Pulmonary artery endothelial cell (primary cell): ENCODE measurements at regions not wholly inside any gene's neighbourhood (a gene's known extent, or its start where the extent isn't known, plus 50 kb on each side); places are given as distances from the start of the nearest gene placed in this dataset.

ENCODE experiments used
- DNase-seq: peaks from one replicate; pipeline ENCODE4 v3.0.0-alpha.2; 2011; ENCODE audit warnings: low read depth, low spot score

DNA sequence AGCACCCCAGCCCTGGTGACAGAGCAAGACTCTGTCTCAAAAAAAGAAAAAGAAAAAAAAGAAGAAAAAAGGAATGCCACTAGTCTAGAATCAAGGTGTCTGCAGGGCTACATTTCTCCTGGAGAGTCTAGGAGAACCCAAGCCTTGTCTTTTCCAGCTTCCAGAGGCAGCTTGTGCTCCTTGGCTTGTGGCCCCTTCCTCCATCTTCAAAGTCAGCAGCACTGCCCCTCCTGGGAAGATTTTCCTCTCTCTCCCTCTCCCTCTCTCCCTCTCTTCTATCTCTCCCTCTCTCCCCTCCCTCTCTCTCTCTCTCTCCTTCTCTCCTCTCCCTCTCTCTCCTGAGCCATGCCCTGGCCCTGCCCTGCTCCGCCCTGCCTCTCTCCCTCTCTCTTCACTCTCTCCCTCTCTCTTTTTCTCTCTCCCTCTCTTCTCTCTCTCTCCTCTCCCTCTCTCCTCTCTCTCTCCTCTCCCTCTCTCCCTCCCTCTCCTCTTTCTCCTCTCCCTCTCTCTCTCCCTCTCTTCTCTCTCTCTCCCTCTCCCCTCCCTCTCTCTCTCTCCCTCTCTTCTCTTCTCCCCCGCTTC lies 97.7 kb upstream of the FGF3 start:
- DNase-seq, result no peak

DNA sequence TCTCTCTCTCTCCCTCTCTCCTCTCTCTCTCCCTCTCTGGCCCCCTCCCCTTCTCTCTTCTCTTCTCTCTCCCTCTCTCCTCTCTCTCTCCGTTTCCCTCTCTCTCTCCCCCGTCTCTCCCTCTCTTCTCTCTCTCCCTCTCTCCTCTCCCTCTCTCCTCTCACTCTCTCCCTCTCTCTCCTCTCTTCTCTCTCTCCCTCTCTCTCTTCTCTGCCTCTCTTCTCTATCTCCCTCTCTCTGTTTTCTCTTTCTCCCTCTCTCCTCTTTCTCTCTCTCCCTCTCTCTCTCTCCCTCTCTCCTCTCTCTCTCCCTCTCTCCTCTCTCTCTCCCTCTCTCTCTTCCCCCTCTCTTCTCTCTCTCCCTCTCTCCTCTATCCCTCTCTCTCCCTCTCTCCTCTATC lies 98.3 kb upstream of the FGF3 start:
- DNase-seq, result no peak

DNA sequence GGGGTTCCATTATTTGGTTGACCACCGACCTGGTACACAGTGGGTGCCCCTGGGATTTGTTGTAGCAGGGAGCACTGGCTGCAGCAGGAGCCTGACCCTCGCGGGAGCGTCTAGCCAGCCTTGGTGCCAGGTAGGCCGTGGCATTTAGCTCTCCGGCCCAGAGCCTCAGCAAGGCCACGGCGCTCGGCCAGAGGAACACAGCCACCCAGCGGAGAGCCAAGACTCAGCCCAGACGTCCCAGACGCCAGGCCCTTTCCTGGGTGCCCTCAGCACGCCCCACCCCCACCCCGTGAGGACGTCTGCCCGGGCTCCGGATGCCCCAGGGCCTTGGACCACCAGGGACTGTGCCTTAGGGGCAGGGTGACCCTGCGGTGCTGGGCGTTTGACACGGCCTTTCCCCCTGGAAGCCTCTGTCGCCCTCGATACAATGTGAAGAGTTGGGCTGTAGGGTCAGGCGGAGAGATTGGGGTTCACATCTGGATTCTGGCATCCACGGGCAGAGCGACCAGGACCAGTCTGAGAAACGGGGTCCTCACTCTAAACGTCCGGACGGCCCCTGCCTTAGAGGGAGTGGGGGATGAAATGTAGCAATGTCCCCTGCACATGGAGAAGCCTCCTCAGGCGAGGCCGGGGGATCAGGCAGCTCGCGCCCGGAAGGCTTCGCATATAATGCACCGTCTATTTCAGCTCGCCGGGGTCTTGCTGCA lies 99.2 kb upstream of the FGF3 start:
- DNase-seq, result no peak

DNA sequence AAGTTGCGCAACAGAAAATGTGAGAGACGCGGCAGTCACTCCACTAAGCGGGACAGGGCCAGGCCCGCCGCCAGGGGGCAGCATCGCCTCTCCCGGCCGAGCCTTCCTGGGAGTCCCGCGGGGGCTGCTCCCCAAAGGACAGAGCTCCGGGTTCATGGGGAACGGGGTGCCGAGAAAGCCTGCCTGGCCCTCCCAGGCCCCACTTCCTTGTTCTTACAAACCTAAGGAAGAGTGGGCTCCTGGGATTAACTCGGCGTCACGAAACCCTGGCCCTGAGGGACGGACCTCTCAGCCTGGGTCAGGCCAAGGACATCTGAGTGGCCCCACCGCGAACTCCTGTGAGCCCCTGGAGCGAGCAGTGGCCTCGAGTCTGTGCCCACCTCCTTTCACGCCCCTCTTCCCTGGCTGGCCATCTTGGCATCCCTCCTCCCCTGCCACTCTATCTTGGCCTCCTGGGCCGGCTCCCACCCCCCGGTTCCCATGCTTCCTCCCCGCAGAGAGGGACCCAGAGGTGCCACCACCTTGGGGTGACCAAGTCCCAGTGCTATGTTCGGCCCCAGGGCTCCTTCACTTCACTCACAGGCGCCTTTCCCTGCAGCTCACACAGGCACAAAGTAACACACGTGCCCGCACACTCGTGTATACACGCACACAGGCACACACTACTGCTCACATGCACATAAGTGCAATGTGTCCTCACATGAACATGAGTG lies 99.9 kb upstream of the FGF3 start:
- no peak for DNase-seq

DNA sequence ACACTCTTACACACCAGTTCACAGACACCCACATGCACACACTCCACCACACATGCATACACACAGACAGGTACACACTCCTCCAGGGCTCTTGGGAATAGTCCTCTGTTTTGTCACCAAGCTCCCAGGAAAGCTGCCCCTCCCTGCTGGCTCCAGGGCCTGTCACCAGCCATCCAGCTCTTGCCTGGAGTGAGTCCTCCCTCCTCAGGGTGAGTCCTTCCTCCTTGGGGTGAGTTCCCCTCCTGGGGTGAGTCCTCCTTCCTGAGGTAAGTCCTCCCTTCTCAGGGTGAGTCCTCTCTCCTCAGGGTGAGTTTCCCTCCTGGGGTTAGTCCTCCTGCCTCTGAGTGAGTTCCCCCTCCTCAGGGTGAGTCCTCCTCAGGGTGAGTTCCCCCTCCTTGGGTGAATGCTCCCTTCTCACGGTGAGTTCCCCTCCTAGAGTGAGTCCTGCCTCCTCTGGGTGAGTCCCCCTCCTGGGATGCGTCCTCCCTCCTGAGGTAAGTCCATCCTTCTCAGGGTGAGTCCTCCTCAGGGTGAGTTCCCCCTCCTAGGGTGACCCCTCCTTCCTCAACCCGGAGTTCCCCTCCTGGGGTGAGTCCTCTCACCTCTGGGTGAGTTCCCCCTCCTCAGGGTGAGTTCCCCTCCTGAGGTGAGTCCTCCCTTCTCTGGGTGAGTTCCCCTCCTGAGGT lies 100.6 kb upstream of the FGF3 start:
- no peak for DNase-seq

- DNase-seq, result no peak
These were observed 101.3 kb upstream of the FGF3 start for GRCh38 chr11:69920345-69921127.

DNA sequence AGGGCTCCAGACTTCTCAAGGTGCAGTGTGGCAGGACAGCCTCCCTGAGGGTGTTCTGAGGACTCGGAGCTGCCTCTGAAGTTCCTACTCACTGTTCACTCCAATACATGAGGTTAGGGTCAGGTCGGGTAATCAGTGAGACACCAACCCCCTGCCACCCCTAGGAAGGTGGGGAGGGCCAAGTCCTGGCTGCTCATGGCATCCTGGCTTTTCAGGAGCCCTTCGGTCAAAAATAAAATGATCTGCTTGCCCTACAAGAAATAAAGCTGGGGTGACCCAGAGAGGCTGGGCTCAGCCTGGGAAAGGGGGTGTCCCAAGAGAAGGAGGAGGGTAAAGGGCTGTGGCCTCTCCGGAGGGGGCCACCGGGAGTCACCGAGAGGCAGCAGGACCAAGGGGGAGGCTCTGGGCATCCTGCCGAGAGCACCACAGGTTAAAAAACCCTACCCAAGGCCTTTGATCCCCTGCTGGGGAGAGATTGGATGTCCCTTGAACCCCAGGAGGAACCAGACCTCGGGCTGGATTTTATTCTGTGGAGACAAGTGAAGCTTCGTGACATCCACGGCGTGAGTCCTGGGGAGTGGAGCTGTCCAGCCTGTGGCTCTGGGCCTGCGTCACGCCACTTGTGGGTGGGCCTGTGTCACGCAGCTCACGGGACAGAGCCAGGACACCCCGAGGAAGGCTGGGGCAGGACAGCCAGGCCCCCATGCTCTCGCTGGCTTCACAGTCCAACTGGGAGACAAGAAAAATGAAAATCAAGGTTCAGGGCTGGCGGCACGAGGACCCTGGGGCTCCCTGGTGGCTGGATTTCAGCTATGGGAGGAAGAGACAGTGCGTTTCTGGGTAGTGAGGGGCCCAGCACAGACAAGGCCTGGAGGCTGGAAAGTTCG lies 102.2 kb upstream of the FGF3 start:
- DNase-seq, result no peak

DNA sequence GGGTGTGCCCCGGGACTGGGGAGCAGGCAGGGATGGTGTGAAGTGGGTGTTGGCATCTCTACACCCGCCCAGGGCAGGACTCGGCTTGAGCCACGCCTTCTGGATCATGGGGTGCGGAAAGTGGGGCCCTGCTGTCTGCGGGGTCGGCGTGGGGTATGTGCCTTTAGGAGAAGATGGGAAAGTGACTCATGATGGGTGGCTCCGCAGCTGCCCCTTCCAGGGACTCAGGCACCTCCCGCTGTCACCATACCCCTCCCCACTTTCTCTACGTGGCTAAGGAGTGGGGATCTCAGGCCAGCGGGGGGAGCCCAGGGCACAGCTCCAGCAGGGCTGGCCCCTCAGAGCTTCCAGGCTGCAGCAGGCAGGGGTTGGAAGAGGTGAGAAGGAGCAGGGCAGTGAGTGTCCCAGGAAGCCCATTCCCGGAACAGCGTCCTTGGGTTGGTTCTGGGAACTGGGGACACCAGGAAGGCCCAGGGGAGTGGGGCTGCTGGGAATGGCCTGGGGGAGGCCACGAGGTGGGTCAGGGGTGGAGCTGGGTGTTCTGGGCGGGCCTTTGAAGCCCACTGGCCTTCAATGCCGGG lies 102.9 kb upstream of the FGF3 start:
- no peak for DNase-seq

DNA sequence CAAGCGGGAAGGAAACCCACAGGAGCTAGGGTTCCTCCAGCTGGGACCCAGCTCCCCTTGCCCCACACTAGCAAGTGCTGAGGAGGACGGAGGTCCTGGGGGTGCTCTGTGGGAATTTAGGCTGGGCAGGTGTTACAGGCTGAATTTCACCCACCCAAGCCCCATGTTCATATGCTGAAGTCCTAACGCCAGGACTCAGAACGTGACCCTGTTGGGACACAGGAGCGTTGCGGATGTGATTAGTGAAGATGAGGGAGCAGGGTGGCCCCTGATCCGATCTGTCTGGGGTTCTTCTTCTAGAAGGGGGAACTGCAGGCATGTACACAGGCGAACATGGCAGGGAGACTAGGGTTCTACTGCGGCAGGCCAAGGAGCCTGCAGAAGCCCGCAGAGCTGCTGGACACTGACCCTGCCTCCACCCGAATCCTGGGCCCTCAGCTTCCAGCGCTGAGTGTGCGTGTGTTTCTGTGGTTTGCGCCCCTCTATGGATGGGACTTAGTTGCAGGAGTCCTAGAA lies 103.4 kb upstream of the FGF3 start:
- DNase-seq, result no peak

GRCh38 chr11:69923196-69923595 lies 104.0 kb upstream of the FGF3 start:
- no peak for DNase-seq

DNA sequence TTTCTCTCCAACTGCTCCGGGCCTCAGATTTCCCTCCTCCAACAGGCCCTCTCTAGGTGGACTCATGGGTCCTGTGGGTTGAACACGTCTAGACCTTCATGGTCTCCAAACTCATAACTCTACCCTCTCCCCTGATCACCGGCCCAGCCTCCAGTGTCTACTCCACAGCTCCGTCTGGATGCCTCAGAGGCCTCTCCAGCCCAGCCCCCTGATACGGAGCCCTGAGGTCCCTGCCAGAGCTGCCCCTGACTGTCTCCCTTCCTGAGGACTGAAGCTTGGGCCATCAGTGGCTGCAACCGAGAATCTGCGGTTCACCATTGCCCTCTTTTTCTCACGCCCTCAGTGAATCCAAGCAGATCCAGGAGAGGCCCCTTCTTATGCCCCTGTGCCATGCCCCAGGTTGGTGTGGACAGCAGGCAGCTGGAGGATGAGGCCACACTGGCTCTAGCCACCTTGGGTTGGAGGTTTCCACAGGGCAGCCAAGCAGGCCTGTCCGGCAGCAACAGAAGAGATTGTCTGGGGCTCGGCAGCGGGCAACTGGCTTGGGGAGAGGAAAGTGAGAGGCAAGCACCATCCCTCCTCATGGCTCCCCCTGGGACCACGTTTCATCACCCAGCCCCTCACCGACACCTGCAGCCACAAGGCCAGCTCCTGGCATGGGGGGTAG lies 104.6 kb upstream of the FGF3 start:
- DNase-seq, result no peak

DNA sequence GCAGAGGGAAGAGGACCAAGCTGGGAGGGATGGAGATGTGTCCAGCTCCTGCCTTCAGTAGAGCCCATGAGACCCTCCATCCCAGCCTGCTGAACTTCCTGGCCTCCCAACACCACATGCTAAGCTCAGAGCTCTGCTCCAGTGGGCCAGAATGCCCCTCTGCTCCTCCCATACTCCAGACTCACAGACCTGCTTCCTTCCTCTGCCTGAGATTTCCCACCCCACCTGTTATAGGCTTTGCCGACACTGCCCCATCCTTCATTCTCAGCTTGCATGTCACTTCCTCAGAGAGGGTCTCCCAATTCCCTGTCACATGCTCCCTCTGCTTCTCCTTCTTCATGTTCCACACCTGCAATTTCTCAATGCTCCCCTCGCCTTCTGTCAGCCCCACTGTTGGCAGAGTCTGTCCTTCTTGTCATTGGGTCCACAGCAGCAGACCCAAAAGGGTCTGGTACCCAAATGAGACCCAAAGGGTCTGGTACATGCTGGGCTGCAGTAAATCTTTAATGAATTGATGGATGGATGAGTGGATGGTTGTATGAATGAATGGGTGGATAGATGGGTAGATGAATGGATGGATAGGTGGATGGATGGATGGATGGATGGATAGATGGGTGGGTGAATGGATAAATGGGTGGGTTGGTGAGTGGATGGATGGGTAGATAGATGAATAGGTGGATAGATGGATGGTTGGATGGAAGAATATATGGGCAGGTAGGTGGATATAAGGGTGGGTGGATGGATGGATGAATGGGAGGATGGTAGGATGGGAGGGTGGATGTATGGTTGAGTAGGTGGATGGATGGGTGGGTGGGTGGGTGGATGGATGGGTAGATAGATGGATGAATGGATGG lies 105.3 kb upstream of the FGF3 start:
- no peak for DNase-seq

DNA sequence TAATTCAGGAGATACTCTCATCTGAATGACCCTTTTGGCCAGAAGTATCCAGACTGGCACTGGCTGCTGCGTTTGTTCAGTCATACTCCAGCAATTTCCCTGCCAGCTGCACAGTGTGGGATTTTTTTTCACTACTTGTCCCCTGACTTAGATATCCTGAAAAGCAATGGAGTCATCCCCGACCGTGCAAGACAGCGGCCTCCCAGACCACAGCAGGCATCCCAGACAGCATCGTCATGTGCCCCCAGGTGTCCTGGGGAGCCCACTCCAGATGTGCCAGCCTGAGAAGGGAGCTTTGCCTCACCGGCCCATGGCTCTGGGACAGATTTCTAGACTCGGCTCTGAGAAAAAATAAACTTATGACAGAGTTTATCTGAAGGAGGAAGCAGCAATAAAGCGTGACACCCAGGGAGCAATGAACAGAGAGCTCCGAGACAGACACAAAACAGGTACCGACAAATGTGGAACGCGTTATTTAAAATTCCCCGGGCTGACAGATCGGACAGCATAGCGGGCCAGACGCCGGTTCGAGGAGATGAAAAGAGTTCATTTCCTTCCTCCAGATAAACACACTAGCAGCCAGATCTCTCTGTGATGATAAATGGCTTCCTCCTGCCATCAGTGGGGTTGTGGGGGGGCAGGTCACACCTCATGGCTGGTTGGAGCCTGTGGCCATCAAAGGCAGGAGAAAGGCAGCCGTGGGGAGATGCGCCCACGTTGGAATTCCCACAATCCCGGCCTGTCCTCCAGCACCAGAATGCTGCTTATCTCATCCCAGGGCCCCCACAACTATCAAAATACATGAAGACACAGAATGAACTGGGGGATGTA lies 106.4 kb upstream of the FGF3 start:
- no peak for DNase-seq

GRCh38 chr11:69926376-69927050 lies 107.3 kb upstream of the FGF3 start:
- no peak for DNase-seq

GRCh38 chr11:69928121-69928520 lies 108.9 kb upstream of the FGF3 start:
- DNase-seq, result no peak

- DNase-seq, result no peak
These were observed 109.8 kb upstream of the FGF3 start for GRCh38 chr11:69928975-69929374.
